ENCODE measurements at regions not wholly inside any gene's neighbourhood (a gene's known extent, or its start where the extent isn't known, plus 50 kb on each side); places are given as distances from the start of the nearest gene placed in this dataset.

DNA sequence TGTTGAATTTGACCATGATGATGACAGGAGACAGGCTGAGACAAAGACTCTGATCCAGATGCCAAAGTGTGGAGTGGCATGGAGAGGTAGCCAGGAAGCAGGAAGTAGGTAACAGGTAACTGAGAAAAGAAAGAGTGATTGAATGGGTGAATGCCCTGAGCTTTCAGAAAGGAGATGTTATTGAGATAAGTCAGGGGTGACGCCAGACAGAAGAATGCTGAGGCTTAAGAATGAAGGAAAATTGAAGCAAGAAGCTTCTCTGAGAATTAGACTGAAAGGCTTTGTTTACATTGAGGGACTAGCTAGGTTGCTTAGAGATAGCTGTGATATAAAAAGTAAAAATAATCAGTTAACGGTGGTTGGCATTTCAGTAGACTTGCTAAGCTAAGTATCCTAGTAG lies 165.7 kb downstream of the PSAT1 start:
- no peak for TF ChIP-seq MYC (IDR thresholded peaks at IDR 0.05; ENCODE audit: low read depth, low read length)
- TF ChIP-seq, protein P1, sequence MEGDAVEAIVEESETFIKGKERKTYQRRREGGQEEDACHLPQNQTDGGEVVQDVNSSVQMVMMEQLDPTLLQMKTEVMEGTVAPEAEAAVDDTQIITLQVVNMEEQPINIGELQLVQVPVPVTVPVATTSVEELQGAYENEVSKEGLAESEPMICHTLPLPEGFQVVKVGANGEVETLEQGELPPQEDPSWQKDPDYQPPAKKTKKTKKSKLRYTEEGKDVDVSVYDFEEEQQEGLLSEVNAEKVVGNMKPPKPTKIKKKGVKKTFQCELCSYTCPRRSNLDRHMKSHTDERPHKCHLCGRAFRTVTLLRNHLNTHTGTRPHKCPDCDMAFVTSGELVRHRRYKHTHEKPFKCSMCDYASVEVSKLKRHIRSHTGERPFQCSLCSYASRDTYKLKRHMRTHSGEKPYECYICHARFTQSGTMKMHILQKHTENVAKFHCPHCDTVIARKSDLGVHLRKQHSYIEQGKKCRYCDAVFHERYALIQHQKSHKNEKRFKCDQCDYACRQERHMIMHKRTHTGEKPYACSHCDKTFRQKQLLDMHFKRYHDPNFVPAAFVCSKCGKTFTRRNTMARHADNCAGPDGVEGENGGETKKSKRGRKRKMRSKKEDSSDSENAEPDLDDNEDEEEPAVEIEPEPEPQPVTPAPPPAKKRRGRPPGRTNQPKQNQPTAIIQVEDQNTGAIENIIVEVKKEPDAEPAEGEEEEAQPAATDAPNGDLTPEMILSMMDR (IDR thresholded peaks at IDR 0.05; ENCODE audit: extremely low read depth in 1 of 2, insufficient read depth in 1 of 2, low read depth in 1 of 2, low read length in 2 of 2): no peak
- TF ChIP-seq, protein P2, sequence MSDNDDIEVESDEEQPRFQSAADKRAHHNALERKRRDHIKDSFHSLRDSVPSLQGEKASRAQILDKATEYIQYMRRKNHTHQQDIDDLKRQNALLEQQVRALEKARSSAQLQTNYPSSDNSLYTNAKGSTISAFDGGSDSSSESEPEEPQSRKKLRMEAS (IDR thresholded peaks at IDR 0.05; ENCODE audit: insufficient read depth, insufficient read length): no peak
- TF ChIP-seq POLR2AphosphoS5 (IDR thresholded peaks at IDR 0.05; ENCODE audit: insufficient read depth, low read depth, low read length): no peak
- TF ChIP-seq FOS (IDR thresholded peaks at IDR 0.05; ENCODE audit: borderline replicate concordance, insufficient read depth, low read length): no peak
- no peak for TF ChIP-seq POLR2A (IDR thresholded peaks at IDR 0.05; ENCODE audit: low read depth, low read length)
- no peak for TF ChIP-seq EZH2 (IDR thresholded peaks at IDR 0.05; ENCODE audit: borderline replicate concordance, low read depth, low read length, severe bottlenecking)
- no peak for TF ChIP-seq GATA2 (IDR thresholded peaks at IDR 0.05; ENCODE audit: insufficient read depth, insufficient read length, low read depth, low read length)
